Cerebellar nuclear complex (tissue), 1 donor: ENCODE measurements at regions not wholly inside any gene's neighbourhood (a gene's known extent, or its start where the extent isn't known, plus 50 kb on each side); places are given as distances from the start of the nearest gene placed in this dataset.
"Not testable (repeated sequence)": the region's sequence is repeated elsewhere in the genome, so short reads cannot be mapped to it uniquely, and the experiment has no call there.

Experiments used
- DNase-seq, 2 experiments: peaks; one replicate each; lab custom pipeline; 2025; lab: John Stamatoyannopoulos, UW

DNA sequence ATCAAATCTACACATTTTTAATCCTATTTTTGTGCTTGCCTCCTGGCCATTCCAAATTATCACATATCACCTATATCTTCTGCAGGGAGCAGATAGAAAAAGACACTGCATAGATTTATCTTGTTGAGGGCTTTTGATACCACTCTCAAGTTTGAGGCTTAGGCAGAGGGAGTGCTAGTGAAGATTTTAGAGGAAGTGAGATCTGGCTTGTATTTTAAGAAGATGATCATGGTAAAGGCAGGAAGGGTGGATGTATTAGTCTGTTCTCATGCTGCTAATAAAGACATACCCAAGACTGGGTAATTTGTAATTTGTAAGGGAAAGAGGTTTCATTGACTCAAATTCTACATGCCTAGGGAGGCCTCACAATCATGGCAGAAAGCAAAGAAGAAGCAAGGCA, 220.9 kb upstream of the TUT7 start:
- no peak for DNase-seq

GRCh38 chr9:86573886-86574285, 219.7 kb upstream of the TUT7 start:
- no peak for DNase-seq

- no peak for DNase-seq
Observed at GRCh38 chr9:86572904-86573303, 218.7 kb upstream of the TUT7 start.

DNA sequence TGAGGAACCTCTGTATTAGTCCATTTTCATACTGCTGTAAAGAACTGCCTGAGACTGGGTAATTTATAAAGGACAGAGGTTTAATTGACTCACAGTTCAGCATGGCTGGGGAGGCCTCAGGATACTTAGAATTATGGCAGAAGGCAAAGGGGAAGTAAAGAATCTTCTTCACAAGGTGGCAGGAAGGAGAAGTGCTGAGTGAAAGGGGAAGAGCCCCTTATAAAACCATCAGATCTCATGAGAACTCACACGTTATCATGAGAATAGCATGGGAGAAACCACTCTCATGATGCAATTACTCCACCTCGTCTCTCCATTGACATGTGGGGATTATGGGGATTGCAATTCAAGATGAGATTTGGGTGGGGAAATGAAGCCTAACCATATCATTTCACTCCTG, 211.4 kb upstream of the TUT7 start:
- DNase-seq = not testable (repeated sequence)

GRCh38 chr9:86563936-86564335, 209.7 kb upstream of the TUT7 start:
- DNase-seq = no peak

- no peak for DNase-seq
Observed at GRCh38 chr9:86563350-86563749, 209.1 kb upstream of the TUT7 start.

DNA sequence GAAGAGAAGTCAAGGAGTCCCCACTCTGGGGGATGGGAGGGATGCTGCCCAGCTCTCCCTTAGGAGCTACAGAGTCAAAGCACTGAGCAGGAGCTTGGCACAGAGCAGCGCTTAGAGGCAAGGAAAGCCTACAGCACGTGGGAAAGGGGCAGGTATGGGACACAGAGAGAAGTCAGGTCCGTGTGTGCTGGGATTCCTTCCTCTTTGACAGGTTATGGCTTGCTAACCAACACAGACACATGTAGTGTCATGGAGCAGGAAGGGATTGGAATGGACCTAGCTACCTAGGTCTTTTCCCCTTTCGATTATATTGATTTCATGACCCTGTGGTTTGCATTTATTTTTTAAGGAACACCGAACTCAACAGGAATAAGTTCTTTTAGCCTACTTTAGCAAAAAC, 208.5 kb upstream of the TUT7 start:
- no peak for DNase-seq

- no peak for DNase-seq
Observed at GRCh38 chr9:86557918-86558317, 203.7 kb upstream of the TUT7 start.

GRCh38 chr9:86557063-86557766, 203.0 kb upstream of the TUT7 start:
- DNase-seq = no peak

DNA sequence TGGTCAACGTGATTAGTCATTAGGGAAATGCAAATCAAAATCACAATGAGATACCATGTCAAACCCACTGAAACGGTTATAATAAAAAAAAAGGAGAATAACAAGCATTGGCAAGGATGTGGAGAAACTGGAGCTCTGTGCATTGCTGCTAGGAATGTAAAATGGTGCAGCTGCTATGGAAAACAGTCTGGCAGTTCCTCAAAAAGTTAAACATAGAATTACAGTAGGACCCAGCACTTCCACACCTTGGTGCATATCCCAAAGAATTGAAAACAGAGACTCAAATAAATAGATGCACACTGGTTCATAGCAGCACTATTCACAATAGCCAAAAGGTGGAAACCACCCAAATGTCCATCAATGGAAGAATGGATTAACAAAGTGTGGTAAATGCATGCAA, 201.5 kb upstream of the TUT7 start:
- no peak for DNase-seq

GRCh38 chr9:86550401-86550800, 196.2 kb upstream of the TUT7 start:
- no peak for DNase-seq

- no peak for DNase-seq
Observed at GRCh38 chr9:86549920-86550319, 195.7 kb upstream of the TUT7 start.

GRCh38 chr9:86549401-86549811, 195.2 kb upstream of the TUT7 start:
- no peak for DNase-seq

GRCh38 chr9:86548220-86548619, 194.0 kb upstream of the TUT7 start:
- DNase-seq = no peak

DNA sequence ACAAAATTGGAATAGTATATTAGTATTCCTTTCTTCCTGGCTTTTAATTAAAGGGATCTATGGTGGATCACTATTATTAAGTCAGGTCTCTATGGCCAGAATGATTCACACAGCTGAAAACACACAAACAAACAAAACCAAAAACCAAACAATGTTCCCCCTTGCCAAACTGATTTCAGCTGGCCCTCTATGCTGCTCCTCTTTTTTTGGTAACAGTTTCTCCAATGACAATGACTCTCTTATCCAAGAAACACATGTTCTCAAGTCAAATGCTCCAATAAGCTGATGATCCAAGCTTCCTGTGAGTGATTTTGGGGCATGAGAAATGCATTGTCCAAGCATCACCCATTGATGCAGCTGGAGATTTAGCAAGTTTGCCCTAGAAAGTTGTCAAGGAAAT, 193.4 kb upstream of the TUT7 start:
- DNase-seq = no peak

GRCh38 chr9:86546712-86547111, 192.5 kb upstream of the TUT7 start:
- DNase-seq = no peak

- DNase-seq = no peak
Observed at GRCh38 chr9:86545090-86545489, 190.9 kb upstream of the TUT7 start.

DNA sequence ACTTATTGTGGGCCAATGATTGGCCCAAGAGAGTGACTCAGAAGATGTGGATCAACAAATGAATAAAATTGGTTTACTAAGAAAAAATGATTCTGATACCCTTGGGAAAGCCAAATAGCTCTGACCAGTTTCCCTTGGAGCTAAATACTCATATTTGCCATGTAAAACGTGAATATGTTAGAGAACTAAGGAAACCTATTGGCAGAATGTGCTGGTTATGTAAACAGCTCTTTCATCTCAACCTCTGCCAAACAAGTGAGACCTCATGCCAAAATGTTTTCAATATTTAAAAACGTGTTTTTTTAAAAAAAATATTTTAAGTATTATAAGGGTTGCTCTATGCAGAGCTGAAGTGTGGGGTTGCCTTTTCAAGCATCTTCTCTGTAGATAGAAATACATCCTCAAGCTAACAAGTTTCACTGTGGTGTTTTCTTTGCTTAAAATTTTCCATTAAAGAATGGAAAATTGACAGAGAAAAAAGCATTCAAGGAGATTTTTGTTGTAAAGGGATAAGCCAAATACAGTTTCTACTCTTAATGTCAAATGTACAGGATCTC, 186.9 kb upstream of the TUT7 start:
- DNase-seq = no peak

GRCh38 chr9:86535406-86535915, 181.3 kb upstream of the TUT7 start:
- no peak for DNase-seq

GRCh38 chr9:86534572-86535258, 180.5 kb upstream of the TUT7 start:
- DNase-seq = no peak

- DNase-seq = no peak
Observed at GRCh38 chr9:86531971-86532640, 177.9 kb upstream of the TUT7 start.

GRCh38 chr9:86531273-86531970, 177.2 kb upstream of the TUT7 start:
- no peak for DNase-seq
